Retinal pigment epithelial cell (primary cell): ENCODE measurements at regions not wholly inside any gene's neighbourhood (a gene's known extent, or its start where the extent isn't known, plus 50 kb on each side); places are given as distances from the start of the nearest gene placed in this dataset.
"Not testable (repeated sequence)": the region's sequence is repeated elsewhere in the genome, so short reads cannot be mapped to it uniquely, and the experiment has no call there.

Experiments used
- DNase-seq: peaks from one replicate; pipeline ENCODE4 v3.0.0-alpha.2; 2010; ENCODE audit warnings: low read depth
- H3K4me3 ChIP-seq: 2 replicates; pipeline ENCODE4 v1.5.1; 2011; ENCODE audit warnings: mild to moderate bottlenecking, low read length, control low read depth, moderate library complexity
- CTCF ChIP-seq: conservative IDR thresholded peaks from 2 replicates; pipeline ENCODE4 v1.5.1; 2011; ENCODE audit warnings: low read depth, low read length, control low read depth, inconsistent platforms

- no peak for DNase-seq
- H3K4me3 ChIP-seq: no peak overlapping the region
- TF ChIP-seq CTCF: no peak
These were observed 93.6 kb upstream of the RORB start for GRCh38 chr9:74403581-74403980.

DNA sequence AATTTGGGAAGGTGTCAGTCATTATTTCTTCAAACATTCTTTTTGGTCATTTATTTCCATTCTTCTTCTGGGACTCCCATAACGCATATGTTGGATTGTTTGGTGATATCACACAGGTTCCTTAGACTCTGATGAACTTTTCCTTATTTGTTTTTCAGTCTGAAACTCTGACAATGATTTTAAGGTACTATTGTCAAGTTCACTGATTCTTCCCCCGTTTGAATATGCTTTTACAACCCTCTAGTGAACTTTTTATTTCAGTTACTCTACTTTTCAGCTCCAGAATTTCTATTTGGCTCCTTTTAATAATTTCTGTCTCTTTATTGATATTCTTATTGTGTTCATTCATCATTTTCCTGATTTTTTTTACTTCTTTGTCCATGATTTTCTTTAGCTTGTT, 92.5 kb upstream of the RORB start:
- no peak for DNase-seq
- no peak for TF ChIP-seq CTCF
- H3K4me3 ChIP-seq: no peak overlapping the region

- no peak for TF ChIP-seq CTCF
- DNase-seq: no peak
- H3K4me3 ChIP-seq: no peak overlapping the region
These were observed 90.0 kb upstream of the RORB start for GRCh38 chr9:74407166-74407565.

GRCh38 chr9:74412236-74412979, 84.7 kb upstream of the RORB start:
- H3K4me3 ChIP-seq: no peak overlapping the region
- no peak for DNase-seq
- TF ChIP-seq CTCF: no peak

GRCh38 chr9:74413876-74414275, 83.3 kb upstream of the RORB start:
- DNase-seq: no peak
- H3K4me3 ChIP-seq: no peak overlapping the region
- no peak for TF ChIP-seq CTCF

GRCh38 chr9:74414325-74414724, 82.8 kb upstream of the RORB start:
- no peak for DNase-seq
- H3K4me3 ChIP-seq: no peak overlapping the region
- TF ChIP-seq CTCF: no peak

DNA sequence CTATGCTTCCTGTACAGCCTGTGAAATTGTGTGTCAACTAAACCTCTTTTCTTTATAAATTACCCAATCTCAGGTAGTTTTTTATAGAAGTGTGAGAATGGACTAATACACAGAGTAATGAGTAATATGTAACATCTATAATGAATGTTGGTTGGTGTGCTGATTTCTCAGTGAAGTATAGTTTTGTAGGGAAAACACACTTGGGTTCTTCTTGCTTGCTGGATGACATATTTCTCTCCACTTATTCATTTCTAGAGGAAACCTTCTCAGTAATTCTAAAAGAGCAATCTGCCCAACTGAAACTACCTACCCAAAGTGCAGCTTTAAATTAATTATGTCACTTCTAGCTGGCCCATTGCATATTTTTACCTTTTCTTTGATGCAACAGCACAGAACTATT, 81.1 kb upstream of the RORB start:
- no peak overlapping the region for H3K4me3 ChIP-seq
- no peak for DNase-seq
- TF ChIP-seq CTCF: no peak

- H3K4me3 ChIP-seq, DNase-seq: not testable (repeated sequence)
These were observed 72.6 kb upstream of the RORB start for GRCh38 chr9:74424488-74424887.
